ENCODE measurements at regions not wholly inside any gene's neighbourhood (a gene's known extent, or its start where the extent isn't known, plus 50 kb on each side); places are given as distances from the start of the nearest gene placed in this dataset.

DNA sequence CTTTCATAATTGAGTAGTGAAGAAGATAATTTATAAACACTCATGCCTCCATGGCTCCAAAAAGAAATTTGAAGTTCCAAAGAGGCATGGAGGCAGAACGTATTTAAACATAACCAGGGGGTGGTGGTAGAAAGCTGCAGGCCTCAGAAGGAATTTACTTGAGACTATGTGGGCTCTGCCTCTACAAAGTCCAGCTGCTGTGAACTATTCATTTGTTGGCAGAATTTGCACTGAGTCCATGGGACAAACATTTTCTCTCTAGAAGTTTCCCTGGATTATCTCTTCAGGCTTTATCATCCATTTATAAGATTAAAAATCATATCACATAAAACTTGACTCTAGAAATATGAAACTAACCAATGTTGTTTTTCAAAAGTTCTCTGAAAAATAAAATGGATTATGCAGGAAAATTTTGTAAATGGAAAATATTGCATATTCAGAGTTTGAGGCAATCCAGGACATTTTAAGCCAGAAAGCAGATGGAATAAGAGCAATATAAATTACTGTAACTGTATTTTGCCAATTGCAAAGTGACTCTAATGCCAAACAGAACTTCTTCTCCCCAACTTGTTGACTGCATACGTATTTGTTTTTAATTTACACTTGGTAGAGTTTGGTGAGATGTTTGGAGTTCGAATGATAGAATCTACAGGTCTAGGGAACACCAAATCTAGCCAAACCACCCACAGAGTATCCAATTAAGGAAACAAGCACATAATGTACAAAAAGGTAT lies 258.2 kb downstream of the ENC1 start:
- no peak for DNase-seq (ENCODE audit: low read depth in 2 of 2)

DNA sequence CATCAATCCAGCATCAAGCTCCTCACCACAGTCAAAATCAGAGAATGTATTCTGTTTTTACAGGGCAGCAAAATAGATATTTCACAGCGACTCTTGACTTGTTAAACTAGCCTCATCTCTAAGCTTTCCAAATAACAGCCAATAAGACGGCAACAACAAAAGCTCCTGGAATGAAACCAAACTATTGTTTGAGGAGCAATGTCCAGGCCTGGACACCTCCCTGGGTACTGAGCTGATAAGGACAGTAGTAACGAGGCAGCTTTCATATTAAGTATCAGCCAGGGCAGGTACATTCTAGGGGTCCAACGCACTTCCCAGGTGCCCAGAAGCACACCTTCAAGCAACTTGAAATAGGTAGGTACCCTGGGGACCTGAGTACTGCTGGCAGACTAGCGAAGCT lies 260.3 kb downstream of the ENC1 start:
- DNase-seq (ENCODE audit: low read depth in 2 of 2), result no peak

DNA sequence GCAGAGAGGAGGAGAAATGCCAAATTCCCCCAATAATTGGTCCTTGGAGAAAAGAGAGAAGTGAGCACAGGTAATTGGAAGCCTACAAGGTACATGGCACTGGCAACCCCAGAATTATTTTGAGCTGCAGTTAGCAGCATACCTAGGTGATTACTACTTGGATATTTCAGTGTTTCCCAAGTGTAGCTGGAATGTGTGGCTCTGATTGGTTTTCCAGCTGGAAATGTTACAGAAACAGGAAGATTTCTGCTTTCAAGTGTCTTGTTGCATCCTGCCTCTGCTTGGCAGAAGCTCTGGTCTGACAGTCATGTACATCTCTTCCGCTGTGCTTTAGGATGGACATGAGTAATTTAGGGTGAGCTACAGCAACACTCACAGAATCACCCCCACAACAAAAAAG lies 262.1 kb downstream of the ENC1 start:
- no peak for DNase-seq (ENCODE audit: low read depth in 2 of 2)

DNA sequence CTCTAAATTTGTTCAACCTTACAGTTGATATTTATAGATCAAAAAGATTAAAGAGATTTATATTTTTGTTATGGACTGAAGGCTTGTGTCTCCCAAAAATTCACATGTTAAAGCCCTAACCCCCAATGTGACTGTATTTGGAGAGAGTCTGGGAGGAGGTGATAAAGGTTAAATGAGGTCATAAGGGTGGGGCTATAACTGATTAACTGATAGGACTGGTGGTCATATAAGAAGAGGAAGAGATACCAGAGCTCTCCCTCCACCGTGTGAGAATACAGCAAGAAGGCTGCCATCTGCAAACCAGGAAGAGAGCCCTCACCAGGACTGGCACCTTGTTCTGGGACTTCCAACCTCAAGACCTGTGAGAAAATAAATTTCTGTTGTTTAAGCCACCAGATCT lies 264.3 kb downstream of the ENC1 start:
- DNase-seq (ENCODE audit: low read depth in 2 of 2), result no peak

- DNase-seq (ENCODE audit: low read depth in 2 of 2), result no peak
Measured at GRCh38 chr5:74375271-74375670, 265.3 kb downstream of the ENC1 start.

- no peak for DNase-seq (ENCODE audit: low read depth in 2 of 2)
Measured at GRCh38 chr5:74374656-74375055, 265.9 kb downstream of the ENC1 start.

DNA sequence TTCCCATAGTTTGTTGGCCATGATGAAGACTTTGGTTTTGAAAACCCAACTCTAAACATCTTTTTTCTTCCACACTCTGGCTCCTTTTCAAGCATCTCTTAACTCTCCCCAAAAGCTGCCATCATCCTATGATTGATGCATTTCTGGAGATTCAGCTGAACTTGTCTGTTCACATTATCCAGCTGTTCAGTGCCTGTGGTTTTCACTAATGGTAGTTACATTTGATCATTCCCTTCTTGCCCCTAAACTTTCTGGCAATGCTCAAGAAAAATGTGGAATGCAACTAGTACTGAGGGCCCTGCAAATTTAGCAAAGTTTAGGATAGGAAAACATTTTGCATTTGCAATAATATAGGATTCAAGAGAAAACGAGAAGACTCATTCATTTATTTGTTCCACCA lies 267.5 kb downstream of the ENC1 start:
- no peak for DNase-seq (ENCODE audit: low read depth in 2 of 2)

GRCh38 chr5:74372502-74373064 lies 267.9 kb downstream of the ENC1 start:
- no peak for DNase-seq (ENCODE audit: low read depth in 2 of 2)

DNA sequence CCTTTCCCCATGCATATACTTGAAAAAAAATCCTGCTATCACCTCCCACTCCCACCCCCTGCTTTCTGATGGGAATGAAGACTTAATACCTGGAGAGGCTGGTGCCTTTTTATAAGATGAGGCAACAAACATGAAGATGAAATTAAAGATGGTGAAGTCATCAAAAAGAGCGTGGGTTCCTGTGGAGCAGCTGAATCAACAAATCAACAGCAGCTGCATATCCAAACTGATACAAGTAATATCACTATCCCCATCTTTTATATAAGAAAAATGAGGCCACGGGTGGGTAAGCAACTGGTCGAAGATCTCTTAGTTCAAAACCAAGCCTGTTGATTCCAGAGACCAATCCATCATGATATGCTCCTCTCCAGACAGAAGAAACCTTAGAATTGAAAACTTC lies 268.5 kb downstream of the ENC1 start:
- no peak for DNase-seq (ENCODE audit: low read depth in 2 of 2)

DNA sequence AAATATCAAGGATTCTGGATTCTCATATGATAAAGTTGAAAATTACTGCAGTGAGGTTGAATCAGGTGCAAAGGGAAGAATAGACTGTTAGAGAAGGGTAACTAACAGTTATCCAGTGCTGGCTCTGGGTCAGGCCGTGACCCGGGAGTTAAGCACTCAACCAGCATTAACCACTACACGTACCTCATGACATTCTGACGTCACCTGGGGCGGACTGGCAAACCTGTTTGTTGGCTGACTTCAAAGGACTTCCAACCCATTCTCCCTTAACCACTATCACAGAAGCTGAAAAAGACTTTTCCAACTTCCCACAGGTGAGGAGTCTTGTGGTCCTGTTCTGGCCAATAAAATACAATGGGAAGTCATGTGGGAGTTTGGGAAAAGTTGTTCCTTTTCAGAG lies 268.9 kb downstream of the ENC1 start:
- DNase-seq (ENCODE audit: low read depth in 2 of 2), result no peak

DNA sequence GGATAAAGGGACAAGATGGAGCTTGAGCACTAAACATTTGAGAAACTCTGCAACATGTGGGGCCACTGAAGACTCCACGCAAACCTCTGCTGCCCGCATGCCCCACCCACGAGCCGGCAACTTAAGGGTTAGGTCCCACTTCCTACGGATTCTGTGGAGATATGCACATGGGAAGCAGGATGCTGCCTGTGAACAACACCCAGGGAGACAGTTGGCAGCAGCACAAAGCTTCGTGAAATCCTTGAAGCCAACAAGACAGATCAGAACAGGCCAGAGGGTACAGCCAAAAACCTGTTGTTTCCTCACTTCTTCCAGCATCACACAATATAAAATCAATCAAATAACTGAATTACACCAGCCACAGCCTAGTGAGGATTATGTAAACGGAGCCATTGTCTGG lies 270.4 kb downstream of the ENC1 start:
- no peak for DNase-seq (ENCODE audit: low read depth in 2 of 2)

DNA sequence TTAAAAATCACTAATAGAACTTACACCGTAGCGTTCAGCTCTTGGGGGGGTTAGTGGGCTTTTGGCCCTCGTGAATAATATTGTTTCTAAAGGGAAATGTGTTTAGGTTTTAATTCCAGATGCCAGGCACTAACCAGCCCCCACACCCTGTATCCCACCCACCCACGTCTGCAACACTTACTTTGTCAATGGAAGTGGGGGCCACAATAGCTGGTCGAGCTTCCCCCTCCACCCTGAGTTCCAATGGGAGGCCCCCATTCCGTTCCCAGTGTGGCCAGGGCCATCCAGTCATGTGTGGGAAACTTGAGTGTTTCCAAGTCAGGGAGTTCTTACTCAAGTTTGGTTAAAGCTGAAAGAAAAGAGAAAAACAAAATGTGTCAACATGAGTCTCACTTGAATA lies 271.4 kb downstream of the ENC1 start:
- DNase-seq (ENCODE audit: low read depth in 2 of 2), result no peak

- DNase-seq (ENCODE audit: low read depth in 2 of 2), result no peak
Measured at GRCh38 chr5:74367934-74368333, 272.6 kb downstream of the ENC1 start.

DNA sequence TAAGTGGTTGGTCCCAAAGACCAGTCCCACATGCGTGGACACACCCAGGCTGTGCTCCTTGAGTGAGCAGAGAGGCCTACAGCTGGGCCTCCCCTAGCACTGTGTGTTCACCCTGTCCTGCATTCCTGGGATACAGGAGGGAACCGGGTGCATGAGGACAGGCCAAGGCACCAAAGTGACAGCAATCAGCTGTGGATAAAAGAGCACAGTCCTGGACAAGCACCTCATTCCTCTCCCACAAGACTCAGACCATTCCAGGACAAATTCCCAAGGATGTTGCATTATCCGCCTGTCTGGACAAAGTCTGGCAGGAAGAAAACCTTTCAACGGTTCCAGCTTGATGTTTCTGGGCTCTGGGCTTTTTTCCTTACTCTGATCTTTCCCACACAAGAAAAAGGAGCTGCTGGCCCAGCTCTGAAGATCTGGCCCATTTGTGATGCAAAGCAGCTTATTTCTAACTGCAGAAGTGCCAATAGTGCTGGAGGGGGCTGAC lies 273.2 kb downstream of the ENC1 start:
- DNase-seq (ENCODE audit: low read depth in 2 of 2), result no peak

DNA sequence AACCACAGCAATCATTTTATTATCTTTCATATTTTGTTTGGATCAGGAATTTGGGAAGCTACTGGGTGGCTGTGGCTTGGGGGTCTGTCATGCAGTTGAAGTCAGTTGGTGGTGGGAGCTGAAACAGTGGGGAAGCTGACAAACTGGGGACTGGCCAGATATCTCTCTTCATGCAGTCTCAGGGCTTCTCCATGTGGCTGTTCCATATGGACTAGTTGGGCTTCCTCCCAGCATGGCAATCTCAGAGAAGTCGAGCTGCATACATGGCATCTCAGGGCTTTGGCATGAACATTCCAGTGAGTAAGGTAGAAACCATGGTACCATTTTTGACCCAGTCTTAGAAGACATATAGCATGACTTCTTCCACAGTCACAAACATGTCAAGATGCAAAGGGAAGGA lies 274.8 kb downstream of the ENC1 start:
- no peak for DNase-seq (ENCODE audit: low read depth in 2 of 2)

GRCh38 chr5:74364507-74364906 lies 276.0 kb downstream of the ENC1 start:
- no peak for DNase-seq (ENCODE audit: low read depth in 2 of 2)

DNA sequence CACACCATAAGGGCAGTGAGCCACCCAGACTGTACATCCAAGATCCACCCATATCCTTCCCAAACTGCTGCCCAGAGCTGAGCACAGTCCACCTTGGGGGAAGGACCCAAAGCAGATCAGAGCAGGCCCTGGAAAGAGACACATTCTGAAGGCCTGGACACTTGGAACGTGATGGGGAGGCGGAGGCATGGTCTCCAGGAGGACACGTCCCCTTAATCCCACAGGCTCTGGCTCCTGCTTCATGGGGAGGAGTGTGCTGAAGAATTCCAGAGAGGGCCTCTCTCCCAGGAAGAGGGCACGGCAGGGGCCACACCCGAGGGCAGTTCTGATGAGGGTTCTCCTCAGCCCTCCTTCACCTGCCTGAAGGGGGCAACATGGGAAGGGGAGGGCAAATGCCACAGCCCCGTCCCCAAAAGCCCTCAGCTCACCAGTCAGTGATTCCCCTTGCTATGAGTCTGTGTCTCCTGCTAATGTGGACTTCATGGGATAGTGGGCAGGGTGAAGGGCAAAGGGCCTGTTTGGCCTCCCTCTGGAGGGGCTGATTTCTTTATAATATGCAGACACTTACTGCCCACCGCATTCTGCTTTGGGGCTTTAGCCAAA lies 276.8 kb downstream of the ENC1 start:
- no peak for DNase-seq (ENCODE audit: low read depth in 2 of 2)

DNA sequence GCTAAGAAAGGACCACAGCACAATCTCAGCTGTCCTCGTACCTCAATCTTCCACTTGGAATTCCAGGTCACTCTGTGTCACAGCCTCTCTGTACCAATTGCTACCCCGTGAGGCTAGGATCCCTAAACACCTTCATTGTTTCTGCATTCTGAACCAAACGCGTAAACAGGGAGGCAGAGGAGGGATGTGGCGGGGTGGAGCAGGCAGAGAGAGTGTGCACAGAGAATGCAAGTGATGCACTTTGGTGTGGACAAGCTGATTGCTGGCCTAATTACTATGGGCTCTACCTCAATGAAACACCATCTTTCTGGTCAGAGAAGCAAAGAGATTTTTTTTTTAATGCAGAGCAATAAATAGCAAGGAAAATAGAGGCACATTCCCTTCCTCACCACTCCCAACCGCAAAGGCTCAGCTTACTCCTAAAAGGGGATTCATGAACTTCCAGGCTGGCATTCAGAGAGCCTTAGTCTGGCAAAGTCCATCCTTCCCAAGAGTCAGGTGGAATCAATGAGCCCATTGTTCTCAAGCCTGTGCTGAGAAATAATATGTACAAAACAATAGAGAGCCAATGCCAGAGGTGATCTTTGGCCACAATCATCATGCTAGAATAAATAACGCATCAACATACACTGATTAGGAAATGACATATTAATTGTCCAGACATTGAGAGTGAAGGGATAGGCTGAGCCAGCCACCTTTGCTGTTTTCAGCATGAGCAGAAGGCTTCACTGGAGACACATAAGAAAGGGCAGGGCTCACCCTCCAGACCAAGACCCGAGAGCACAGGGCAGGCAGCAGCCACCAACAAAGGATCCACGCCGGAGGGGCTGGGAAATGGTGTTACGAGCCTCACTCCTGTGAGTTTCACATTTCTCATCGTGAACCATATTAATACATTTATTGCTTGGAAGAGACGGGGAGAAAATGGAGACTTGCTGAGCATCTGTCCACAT lies 278.8 kb downstream of the ENC1 start:
- DNase-seq (ENCODE audit: low read depth in 2 of 2), result no peak

DNA sequence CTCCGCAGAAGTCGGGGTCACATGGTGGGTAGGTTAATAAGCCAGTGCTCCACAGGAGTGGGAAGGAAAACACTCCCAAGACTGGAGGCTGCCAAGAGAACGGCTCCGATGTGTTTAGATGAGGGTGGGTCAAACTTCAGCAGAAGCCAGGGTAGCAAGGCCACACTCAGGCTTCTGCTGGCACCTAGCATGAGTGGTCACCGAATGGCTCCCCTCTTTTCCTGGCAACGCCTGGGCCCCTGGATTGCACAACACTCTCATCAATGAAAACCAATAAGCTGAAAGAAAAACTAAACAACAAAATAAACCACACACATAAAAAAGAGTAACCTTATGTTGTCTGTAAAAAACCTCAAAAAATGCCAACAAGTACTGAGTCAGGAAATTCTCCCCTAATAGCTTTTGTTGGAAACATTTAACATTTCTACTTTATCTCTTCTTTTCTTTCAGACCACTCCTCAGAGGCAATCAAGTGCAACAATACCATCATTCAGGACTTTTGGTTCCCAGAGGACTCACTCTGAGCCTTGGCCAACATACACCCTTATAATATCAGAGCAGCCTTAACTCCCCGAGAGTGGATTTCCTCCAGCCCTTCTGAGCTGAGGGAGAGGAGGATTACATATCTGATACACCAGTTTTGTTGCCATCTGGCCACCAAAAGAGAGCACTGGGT lies 279.9 kb downstream of the ENC1 start:
- DNase-seq (ENCODE audit: low read depth in 2 of 2), result no peak

DNA sequence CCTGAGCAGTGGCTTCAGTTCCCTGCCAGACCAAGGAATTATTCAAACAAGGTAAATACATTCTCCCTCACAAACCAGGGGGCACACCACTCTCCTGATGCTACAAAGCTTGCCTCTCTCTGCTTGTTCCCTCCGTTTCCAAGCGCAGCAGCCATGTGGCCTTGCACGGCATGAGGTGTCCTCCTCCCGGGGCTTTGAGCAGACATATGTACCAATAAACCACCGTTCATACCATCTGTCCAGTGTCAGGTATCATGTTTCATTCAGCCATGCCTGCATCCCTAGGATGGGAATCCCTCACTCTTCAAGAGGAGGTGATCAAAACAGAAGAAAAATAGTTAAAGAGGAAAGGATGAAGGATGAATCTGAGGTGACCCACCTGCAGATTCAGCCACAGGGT lies 282.7 kb downstream of the ENC1 start:
- no peak for DNase-seq (ENCODE audit: low read depth in 2 of 2)

- peak in 1 of 2 donors; percentile 8 for DNase-seq (ENCODE audit: low read depth in 2 of 2)
Measured at GRCh38 chr5:74356009-74356695, 284.4 kb downstream of the ENC1 start.
